Activated CD8-positive, alpha-beta T cell treated with anti-CD3 and anti-CD28 coated beads for 36 hours (primary cell): ENCODE measurements at regions not wholly inside any gene's neighbourhood (a gene's known extent, or its start where the extent isn't known, plus 50 kb on each side); places are given as distances from the start of the nearest gene placed in this dataset.

Source experiments
- ATAC-seq: fragments of 200-7000 bp; cut with Tn5 transposase; one replicate; pipeline ENCODE4 v1.10.0; 2021; ENCODE audit warnings: mild to moderate bottlenecking, moderate library complexity
- CTCF ChIA-PET: fragments of 350-600 bp; sonication (Branson Sonifier 250); formaldehyde crosslinking; loops from one replicate; lab custom pipeline; 2021; ENCODE audit warnings: antibody characterized with exemption; lab: Charles Lee
- POLR2A ChIA-PET: fragments of 350-600 bp; sonication (Branson Sonifier 250); formaldehyde crosslinking; loops from one replicate; lab custom pipeline; 2021; ENCODE audit warnings: antibody characterized with exemption; lab: Charles Lee
- DNase-seq: peaks from one replicate; pipeline ENCODE4 v3.0.0-alpha.2; 2020
- H3K27ac Mint-ChIP-seq: one replicate; pipeline ENCODE4 v1.8.0; 2021; ENCODE audit warnings: mild to moderate bottlenecking, mixed read lengths
- H3K27me3 Mint-ChIP-seq: one replicate; pipeline ENCODE4 v1.8.0; 2021; ENCODE audit warnings: mixed read lengths
- H3K36me3 Mint-ChIP-seq: one replicate; pipeline ENCODE4 v1.8.0; 2021; ENCODE audit warnings: low read depth, mixed read lengths
- H3K4me1 Mint-ChIP-seq: one replicate; pipeline ENCODE4 v1.8.0; 2021; ENCODE audit warnings: low read depth, mixed read lengths
- H3K4me3 Mint-ChIP-seq: one replicate; pipeline ENCODE4 v1.8.0; 2021; ENCODE audit warnings: mild to moderate bottlenecking, moderate library complexity, mixed read lengths
- H3K9me3 Mint-ChIP-seq: one replicate; pipeline ENCODE4 v1.8.0; 2021; ENCODE audit warnings: mixed read lengths
- CTCF ChIP-seq: fragments of 200-600 bp; IDR thresholded peaks from one replicate; pipeline ENCODE4 v1.8.0; 2022; ENCODE audit warnings: antibody characterized with exemption, mild to moderate bottlenecking
- intact Hi-C: fragments of 100-400 bp; cut with micrococcal nuclease; formaldehyde crosslinking; loops from one replicate; pipeline ENCODE4 v1.10.0; 2022

- ATAC-seq: no peak
- H3K27me3 Mint-ChIP-seq: no peaks in the 10 kb centered on the region
- peaks cover 19% of the 10 kb centered on the region for H3K4me1 Mint-ChIP-seq
- POLR2A ChIA-PET: no interaction called here
- intact Hi-C loops: no loop called here
- H3K9me3 Mint-ChIP-seq: peaks cover 9% of the 10 kb centered on the region
- no peak overlapping the region for H3K4me3 Mint-ChIP-seq
- no peak for TF ChIP-seq CTCF
- DNase-seq: no peak
- CTCF ChIA-PET: no interaction called here
- peaks cover 2% of the 10 kb centered on the region for H3K36me3 Mint-ChIP-seq
- H3K27ac Mint-ChIP-seq: no peak overlapping the region
Measured at GRCh38 chr21:14598065-14598464, 52.0 kb upstream of the SAMSN1 start.
